HG03095 (cell line): ENCODE measurements at regions not wholly inside any gene's neighbourhood (a gene's known extent, or its start where the extent isn't known, plus 50 kb on each side); places are given as distances from the start of the nearest gene placed in this dataset.

Experiments used
- ATAC-seq: cut with Tn5 transposase; IDR thresholded peaks from one replicate; pipeline ENCODE4 v1.9.1; 2021; ENCODE audit warnings: moderate library complexity; ENCODE audit not compliant: unreplicated experiment

- no peak for ATAC-seq
Observed at GRCh38 chr12:46437469-46437868, 64.9 kb upstream of the SLC38A2 start.

- ATAC-seq, result no peak
Observed at GRCh38 chr12:46436747-46437146, 64.2 kb upstream of the SLC38A2 start.

GRCh38 chr12:46435625-46436024 lies 63.1 kb upstream of the SLC38A2 start:
- ATAC-seq, result no peak

- ATAC-seq, result no peak
Observed at GRCh38 chr12:46435029-46435428, 62.5 kb upstream of the SLC38A2 start.

- no peak for ATAC-seq
Observed at GRCh38 chr12:46433829-46434228, 61.3 kb upstream of the SLC38A2 start.

GRCh38 chr12:46432325-46432724 lies 59.8 kb upstream of the SLC38A2 start:
- ATAC-seq, result no peak

- ATAC-seq, result no peak
Observed at GRCh38 chr12:46430340-46430948, 57.9 kb upstream of the SLC38A2 start.
